ENCODE measurements at regions not wholly inside any gene's neighbourhood (a gene's known extent, or its start where the extent isn't known, plus 50 kb on each side); places are given as distances from the start of the nearest gene placed in this dataset.
"Not testable (repeated sequence)": the region's sequence is repeated elsewhere in the genome, so short reads cannot be mapped to it uniquely, and the experiment has no call there.

GRCh38 chr2:35204323-35204722, 1151.3 kb upstream of the CRIM1 start:
- Histone ChIP-seq H3K4me1 (ENCODE audit: control insufficient read depth in 1 of 2, insufficient read depth in 2 of 2, low read length in 2 of 2) (no peaks in the 10 kb centered on the region), H3K27me3 (ENCODE audit: low read depth, low read length) (no peaks in the 10 kb centered on the region), H3K36me3 (ENCODE audit: control insufficient read depth in 1 of 2, insufficient read depth in 2 of 2, low read length in 2 of 2) (no peaks in the 10 kb centered on the region), H3K4me3 (ENCODE audit: low read depth in 1 of 2, low read length in 2 of 2) (no peak overlapping the region), H3K27ac (ENCODE audit: low read length) (no peak overlapping the region), H3K9me3 (ENCODE audit: control insufficient read depth in 1 of 2, low read length in 2 of 2) (no peaks in the 10 kb centered on the region)

DNA sequence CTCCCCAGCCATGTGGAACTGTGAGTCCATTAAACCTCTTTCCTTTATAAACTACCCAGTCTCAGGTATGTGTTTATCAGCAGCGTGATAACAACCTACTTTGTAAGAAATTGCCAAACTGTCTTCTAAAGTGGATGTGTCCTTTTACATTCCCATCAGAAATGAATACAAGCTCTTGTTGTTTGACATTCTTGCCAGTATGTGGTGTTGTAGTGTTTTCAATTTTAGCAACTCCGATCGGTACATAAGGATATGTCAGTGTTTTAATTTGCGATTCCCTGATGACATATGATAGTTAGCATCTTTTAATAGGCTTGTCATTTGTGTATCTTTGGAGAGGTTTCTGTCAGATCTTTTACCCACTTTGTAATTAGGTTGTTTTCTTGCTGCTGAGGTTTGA, 1156.3 kb upstream of the CRIM1 start:
- H3K27me3 ChIP-seq (ENCODE audit: low read depth, low read length) = no peaks in the 10 kb centered on the region
- no peak overlapping the region for H3K27ac ChIP-seq (ENCODE audit: low read length)
- H3K4me3 ChIP-seq (ENCODE audit: low read depth in 1 of 2, low read length in 2 of 2) = no peak overlapping the region
- H3K4me1 ChIP-seq (ENCODE audit: control insufficient read depth in 1 of 2, insufficient read depth in 2 of 2, low read length in 2 of 2) = no peaks in the 10 kb centered on the region
- no peaks in the 10 kb centered on the region for H3K9me3 ChIP-seq (ENCODE audit: control insufficient read depth in 1 of 2, low read length in 2 of 2)
- H3K36me3 ChIP-seq (ENCODE audit: control insufficient read depth in 1 of 2, insufficient read depth in 2 of 2, low read length in 2 of 2) = no peaks in the 10 kb centered on the region

GRCh38 chr2:35185861-35186412, 1169.6 kb upstream of the CRIM1 start:
- H3K27ac ChIP-seq (ENCODE audit: low read length) = no peak overlapping the region
- H3K4me3 ChIP-seq (ENCODE audit: low read depth in 1 of 2, low read length in 2 of 2) = no peak overlapping the region
- H3K27me3 ChIP-seq (ENCODE audit: low read depth, low read length) = no peaks in the 10 kb centered on the region
- no peaks in the 10 kb centered on the region for H3K36me3 ChIP-seq (ENCODE audit: control insufficient read depth in 1 of 2, insufficient read depth in 2 of 2, low read length in 2 of 2)
- H3K9me3 ChIP-seq (ENCODE audit: control insufficient read depth in 1 of 2, low read length in 2 of 2) = no peaks in the 10 kb centered on the region
- H3K4me1 ChIP-seq (ENCODE audit: control insufficient read depth in 1 of 2, insufficient read depth in 2 of 2, low read length in 2 of 2) = no peaks in the 10 kb centered on the region

- H3K9me3 ChIP-seq (ENCODE audit: control insufficient read depth in 1 of 2, low read length in 2 of 2) = no peaks in the 10 kb centered on the region
These were observed 1171.1 kb upstream of the CRIM1 start for GRCh38 chr2:35184471-35184870.

DNA sequence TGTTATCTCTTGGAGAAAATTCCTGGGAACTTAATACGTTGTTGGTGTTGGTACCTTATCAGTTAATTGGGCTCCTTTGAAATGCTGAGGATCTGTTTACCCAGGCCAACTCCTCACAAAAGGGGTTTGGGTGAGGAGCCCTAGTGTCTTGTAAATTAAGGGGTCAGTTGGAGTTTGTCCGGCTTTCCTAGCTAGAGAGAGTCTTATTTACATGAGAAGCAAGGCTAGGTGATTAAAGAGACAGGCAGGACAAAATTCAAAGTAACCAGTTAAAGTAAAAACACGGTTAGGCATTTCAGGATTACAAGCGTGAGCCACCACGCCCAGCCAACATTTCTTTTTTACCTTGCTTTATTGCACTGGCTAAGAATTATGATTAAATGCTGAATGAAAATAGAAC, 1178.9 kb upstream of the CRIM1 start:
- H3K36me3 ChIP-seq (ENCODE audit: control insufficient read depth in 1 of 2, insufficient read depth in 2 of 2, low read length in 2 of 2); H3K27ac ChIP-seq (ENCODE audit: low read length); H3K4me1 ChIP-seq (ENCODE audit: control insufficient read depth in 1 of 2, insufficient read depth in 2 of 2, low read length in 2 of 2); H3K4me3 ChIP-seq (ENCODE audit: low read depth in 1 of 2, low read length in 2 of 2); H3K27me3 ChIP-seq (ENCODE audit: low read depth, low read length); H3K9me3 ChIP-seq (ENCODE audit: control insufficient read depth in 1 of 2, low read length in 2 of 2): not testable (repeated sequence)

More at GRCh38 chr2:35184471-35184870, 1171.1 kb upstream of the CRIM1 start:
- H3K27ac ChIP-seq (ENCODE audit: low read length) = no peak overlapping the region
- H3K36me3 ChIP-seq (ENCODE audit: control insufficient read depth in 1 of 2, insufficient read depth in 2 of 2, low read length in 2 of 2) = no peaks in the 10 kb centered on the region
- no peaks in the 10 kb centered on the region for H3K4me1 ChIP-seq (ENCODE audit: control insufficient read depth in 1 of 2, insufficient read depth in 2 of 2, low read length in 2 of 2)
- no peak overlapping the region for H3K4me3 ChIP-seq (ENCODE audit: low read depth in 1 of 2, low read length in 2 of 2)
- no peaks in the 10 kb centered on the region for H3K27me3 ChIP-seq (ENCODE audit: low read depth, low read length)

GRCh38 chr2:35174845-35175244, 1180.7 kb upstream of the CRIM1 start:
- Histone ChIP-seq H3K4me3 (ENCODE audit: low read depth in 1 of 2, low read length in 2 of 2) (no peak overlapping the region), H3K27ac (ENCODE audit: low read length) (no peak overlapping the region), H3K27me3 (ENCODE audit: low read depth, low read length) (no peaks in the 10 kb centered on the region), H3K36me3 (ENCODE audit: control insufficient read depth in 1 of 2, insufficient read depth in 2 of 2, low read length in 2 of 2) (no peaks in the 10 kb centered on the region), H3K4me1 (ENCODE audit: control insufficient read depth in 1 of 2, insufficient read depth in 2 of 2, low read length in 2 of 2) (no peaks in the 10 kb centered on the region), H3K9me3 (ENCODE audit: control insufficient read depth in 1 of 2, low read length in 2 of 2) (no peaks in the 10 kb centered on the region)

DNA sequence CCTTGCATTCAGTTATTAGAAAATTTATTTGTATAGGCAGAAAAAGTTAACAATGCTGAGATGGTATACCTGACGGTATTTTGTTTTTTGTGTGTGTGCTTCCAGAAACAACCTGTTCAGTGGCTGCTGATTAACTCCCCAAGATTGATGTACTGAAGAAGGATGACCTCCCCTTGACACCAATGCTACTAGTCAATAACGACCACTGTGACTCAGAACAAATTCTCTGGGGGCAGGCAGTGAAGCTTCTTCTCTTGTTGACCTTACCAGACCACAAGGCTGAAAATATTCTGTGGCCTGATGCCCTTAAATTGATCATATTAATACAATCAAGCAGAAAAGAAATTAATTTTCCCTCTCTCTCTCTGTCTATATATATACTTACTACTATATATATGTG, 1182.9 kb upstream of the CRIM1 start:
- H3K27me3 ChIP-seq (ENCODE audit: low read depth, low read length) = no peaks in the 10 kb centered on the region
- H3K36me3 ChIP-seq (ENCODE audit: control insufficient read depth in 1 of 2, insufficient read depth in 2 of 2, low read length in 2 of 2) = no peaks in the 10 kb centered on the region
- H3K4me1 ChIP-seq (ENCODE audit: control insufficient read depth in 1 of 2, insufficient read depth in 2 of 2, low read length in 2 of 2) = no peaks in the 10 kb centered on the region
- H3K4me3 ChIP-seq (ENCODE audit: low read depth in 1 of 2, low read length in 2 of 2) = no peak overlapping the region
- H3K9me3 ChIP-seq (ENCODE audit: control insufficient read depth in 1 of 2, low read length in 2 of 2) = no peaks in the 10 kb centered on the region
- no peak overlapping the region for H3K27ac ChIP-seq (ENCODE audit: low read length)

- Histone ChIP-seq H3K4me1 (ENCODE audit: control insufficient read depth in 1 of 2, insufficient read depth in 2 of 2, low read length in 2 of 2) (no peaks in the 10 kb centered on the region), H3K4me3 (ENCODE audit: low read depth in 1 of 2, low read length in 2 of 2) (no peak overlapping the region), H3K27ac (ENCODE audit: low read length) (no peak overlapping the region), H3K27me3 (ENCODE audit: low read depth, low read length) (no peaks in the 10 kb centered on the region), H3K9me3 (ENCODE audit: control insufficient read depth in 1 of 2, low read length in 2 of 2) (no peaks in the 10 kb centered on the region), H3K36me3 (ENCODE audit: control insufficient read depth in 1 of 2, insufficient read depth in 2 of 2, low read length in 2 of 2) (no peaks in the 10 kb centered on the region)
These were observed 1187.2 kb upstream of the CRIM1 start for GRCh38 chr2:35168351-35168750.

DNA sequence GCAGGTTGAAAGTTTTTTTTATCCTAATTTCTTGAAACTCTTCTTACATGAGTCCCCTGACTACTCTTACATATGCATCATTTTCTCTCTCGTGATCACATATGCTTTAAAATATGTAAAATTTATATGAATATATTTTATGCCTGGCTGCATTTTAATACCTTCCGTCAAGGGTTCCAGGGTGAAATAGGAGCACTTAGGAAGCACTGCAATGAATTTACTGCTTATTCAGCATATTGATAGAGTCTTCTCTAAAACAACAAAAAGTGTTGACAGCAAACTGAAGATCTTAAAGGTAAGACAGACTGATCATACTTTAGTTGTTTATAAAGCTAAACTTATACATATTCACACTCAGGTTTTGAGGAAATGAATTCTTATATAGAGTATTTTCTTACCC, 1191.6 kb upstream of the CRIM1 start:
- Histone ChIP-seq H3K27me3 (ENCODE audit: low read depth, low read length) (no peaks in the 10 kb centered on the region), H3K4me1 (ENCODE audit: control insufficient read depth in 1 of 2, insufficient read depth in 2 of 2, low read length in 2 of 2) (no peaks in the 10 kb centered on the region), H3K27ac (ENCODE audit: low read length) (no peak overlapping the region), H3K4me3 (ENCODE audit: low read depth in 1 of 2, low read length in 2 of 2) (no peak overlapping the region), H3K36me3 (ENCODE audit: control insufficient read depth in 1 of 2, insufficient read depth in 2 of 2, low read length in 2 of 2) (no peaks in the 10 kb centered on the region), H3K9me3 (ENCODE audit: control insufficient read depth in 1 of 2, low read length in 2 of 2) (no peaks in the 10 kb centered on the region)

GRCh38 chr2:35160871-35161270, 1194.7 kb upstream of the CRIM1 start:
- H3K4me1 ChIP-seq (ENCODE audit: control insufficient read depth in 1 of 2, insufficient read depth in 2 of 2, low read length in 2 of 2) = no peaks in the 10 kb centered on the region

DNA sequence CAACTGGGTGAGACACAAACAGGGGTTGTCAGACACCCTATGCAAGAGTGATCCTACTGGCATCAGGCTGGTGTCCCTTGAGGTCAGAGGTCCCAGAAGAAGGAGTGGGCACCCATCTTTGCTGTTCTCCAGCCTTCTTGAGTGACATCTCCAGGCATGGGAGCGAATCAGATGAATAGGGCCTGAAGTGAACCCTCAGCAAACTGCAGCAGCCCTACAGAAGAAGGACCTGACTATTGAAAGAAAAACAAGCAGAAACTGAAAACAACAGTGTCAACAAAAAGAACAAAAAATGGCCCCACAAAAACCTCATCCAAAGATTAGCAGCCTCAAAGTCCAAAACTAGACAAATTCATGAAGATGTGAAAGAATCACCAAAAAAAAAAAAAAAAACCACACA, 1229.7 kb upstream of the CRIM1 start:
- Histone ChIP-seq H3K27ac (ENCODE audit: low read length) (no peak overlapping the region), H3K4me3 (ENCODE audit: low read depth in 1 of 2, low read length in 2 of 2) (no peak overlapping the region), H3K9me3 (ENCODE audit: control insufficient read depth in 1 of 2, low read length in 2 of 2) (no peaks in the 10 kb centered on the region), H3K27me3 (ENCODE audit: low read depth, low read length) (no peaks in the 10 kb centered on the region), H3K4me1 (ENCODE audit: control insufficient read depth in 1 of 2, insufficient read depth in 2 of 2, low read length in 2 of 2) (no peaks in the 10 kb centered on the region), H3K36me3 (ENCODE audit: control insufficient read depth in 1 of 2, insufficient read depth in 2 of 2, low read length in 2 of 2) (no peaks in the 10 kb centered on the region)

More at GRCh38 chr2:35160871-35161270, 1194.7 kb upstream of the CRIM1 start:
- Histone ChIP-seq H3K27ac (ENCODE audit: low read length) (no peak overlapping the region), H3K27me3 (ENCODE audit: low read depth, low read length) (no peaks in the 10 kb centered on the region), H3K36me3 (ENCODE audit: control insufficient read depth in 1 of 2, insufficient read depth in 2 of 2, low read length in 2 of 2) (no peaks in the 10 kb centered on the region), H3K9me3 (ENCODE audit: control insufficient read depth in 1 of 2, low read length in 2 of 2) (peaks cover 0 to 3% of the 10 kb centered on the region in 2 donors), H3K4me3 (ENCODE audit: low read depth in 1 of 2, low read length in 2 of 2) (no peak overlapping the region)

GRCh38 chr2:35125278-35125677, 1230.3 kb upstream of the CRIM1 start:
- Histone ChIP-seq H3K27me3 (ENCODE audit: low read depth, low read length) (no peaks in the 10 kb centered on the region), H3K4me1 (ENCODE audit: control insufficient read depth in 1 of 2, insufficient read depth in 2 of 2, low read length in 2 of 2) (no peaks in the 10 kb centered on the region), H3K36me3 (ENCODE audit: control insufficient read depth in 1 of 2, insufficient read depth in 2 of 2, low read length in 2 of 2) (no peaks in the 10 kb centered on the region), H3K27ac (ENCODE audit: low read length) (no peak overlapping the region), H3K4me3 (ENCODE audit: low read depth in 1 of 2, low read length in 2 of 2) (no peak overlapping the region), H3K9me3 (ENCODE audit: control insufficient read depth in 1 of 2, low read length in 2 of 2) (no peaks in the 10 kb centered on the region)
